Upper lobe of left lung (tissue), 6 donors: ENCODE measurements at regions not wholly inside any gene's neighbourhood (a gene's known extent, or its start where the extent isn't known, plus 50 kb on each side); places are given as distances from the start of the nearest gene placed in this dataset.

Experiments
- ATAC-seq, 2 donors: fragments of 200-7000 bp; cut with Tn5 transposase; one replicate each; pipeline ENCODE4 v1.9.1; 2022; ENCODE audit warnings: mild to moderate bottlenecking in 2 of 2, moderate library complexity in 2 of 2; ENCODE audit not compliant: low FRiP score in 2 of 2
- DNase-seq, 2 donors: peaks; one replicate each; pipeline ENCODE4 v3.0.0-alpha.2; 2019 to 2020
- H3K27ac ChIP-seq, 4 donors: fragments of 200-600 bp; sonication (generic); one replicate each; pipeline ENCODE4 v1.5.1; 2016 to 2019
- H3K27me3 ChIP-seq, 4 donors: fragments of 200-600 bp; sonication (generic); one replicate each; pipeline ENCODE4 v1.5.1; 2017 to 2019
- H3K36me3 ChIP-seq, 4 donors: fragments of 200-600 bp; sonication (generic); one replicate each; pipeline ENCODE4 v1.5.1; 2016 to 2019
- H3K4me1 ChIP-seq, 4 donors: fragments of 200-600 bp; sonication (generic); one replicate each; pipeline ENCODE4 v1.5.1; 2018 to 2019
- H3K4me3 ChIP-seq, 4 donors: fragments of 200-600 bp; sonication (generic); one replicate each; pipeline ENCODE4 v1.5.1; 2017 to 2019; ENCODE audit warnings: mild to moderate bottlenecking in 2 of 4, moderate library complexity in 1 of 4
- H3K9me3 ChIP-seq, 4 donors: fragments of 200-600 bp; sonication (generic); one replicate each; pipeline ENCODE4 v1.5.1; 2018 to 2019
- EP300 ChIP-seq, 4 donors: sonication (generic); formaldehyde crosslinking; IDR thresholded peaks; one replicate each; pipeline ENCODE4 v1.5.1; 2017; ENCODE audit warnings: antibody characterized with exemption in 4 of 4, control low read depth in 2 of 4
- POLR2A ChIP-seq, 4 donors: fragments of 450-650 bp; IDR thresholded peaks; one replicate each; pipeline ENCODE4 v1.5.1; 2016 to 2017; ENCODE audit warnings: antibody characterized with exemption in 4 of 4, mild to moderate bottlenecking in 2 of 4
- POLR2AphosphoS5 ChIP-seq, 2 donors: sonication (generic); formaldehyde crosslinking; IDR thresholded peaks; one replicate each; pipeline ENCODE4 v1.5.1; 2017; ENCODE audit warnings: antibody characterized with exemption in 2 of 2
- WGBS, 2 donors: methylation state at CpG; one replicate each; pipeline ENCODE4 v1.1.5; 2017 to 2018; 5-methylcytosine and 5-hydroxymethylcytosine counted together
- TF ChIP-seq, protein P1 (sequence below), 6 experiments: fragments of 450-650 bp in 4 of 6; fragments of 200-600 bp in 2 of 6; sonication (generic) in 2 of 6; IDR thresholded peaks; one replicate each; pipeline ENCODE4 v1.5.1; 2016 to 2019; ENCODE audit warnings: antibody characterized with exemption in 6 of 6
- donor health status: DM: no; HTN: no; CAD: no; lungs with moderate emphysema.
- donor health status: DM: no; HTN: yes; CAD: no; lungs with severe emphysema.

DNA sequence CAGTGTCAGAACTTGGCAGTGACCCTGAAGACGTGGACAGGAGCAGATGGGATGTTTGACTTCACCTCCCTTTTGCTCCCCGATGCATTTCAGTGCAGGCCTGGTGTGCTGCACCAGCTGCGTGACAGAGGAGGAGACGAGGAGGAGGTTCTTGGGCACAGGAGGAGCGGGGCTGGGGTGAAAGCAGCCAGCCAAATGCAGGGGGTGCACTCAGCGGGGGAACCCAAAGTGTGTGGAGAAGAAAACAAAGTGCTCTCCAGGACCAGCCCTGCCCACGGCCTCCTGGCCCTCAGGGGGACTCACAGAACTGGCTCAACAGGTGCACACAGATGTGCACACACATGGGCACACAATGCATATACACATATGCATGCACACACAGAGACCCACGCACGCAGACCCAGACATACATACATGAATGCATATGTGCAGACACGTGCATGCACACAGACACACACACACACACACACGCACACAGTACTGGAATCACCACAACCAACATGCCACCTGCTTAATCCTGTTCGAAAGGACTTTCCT lies 91.7 kb upstream of the SFSWAP start:
- Histone ChIP-seq H3K4me3 (no peak overlapping the region), H3K9me3 (no peaks in the 10 kb centered on the region), H3K36me3 (no peaks in the 10 kb centered on the region), H3K27ac (no peak overlapping the region), H3K4me1 (peaks cover 0 to 3% (median 0%) of the 10 kb centered on the region in 4 donors), H3K27me3 (no peaks in the 10 kb centered on the region)
- TF ChIP-seq, protein P1, sequence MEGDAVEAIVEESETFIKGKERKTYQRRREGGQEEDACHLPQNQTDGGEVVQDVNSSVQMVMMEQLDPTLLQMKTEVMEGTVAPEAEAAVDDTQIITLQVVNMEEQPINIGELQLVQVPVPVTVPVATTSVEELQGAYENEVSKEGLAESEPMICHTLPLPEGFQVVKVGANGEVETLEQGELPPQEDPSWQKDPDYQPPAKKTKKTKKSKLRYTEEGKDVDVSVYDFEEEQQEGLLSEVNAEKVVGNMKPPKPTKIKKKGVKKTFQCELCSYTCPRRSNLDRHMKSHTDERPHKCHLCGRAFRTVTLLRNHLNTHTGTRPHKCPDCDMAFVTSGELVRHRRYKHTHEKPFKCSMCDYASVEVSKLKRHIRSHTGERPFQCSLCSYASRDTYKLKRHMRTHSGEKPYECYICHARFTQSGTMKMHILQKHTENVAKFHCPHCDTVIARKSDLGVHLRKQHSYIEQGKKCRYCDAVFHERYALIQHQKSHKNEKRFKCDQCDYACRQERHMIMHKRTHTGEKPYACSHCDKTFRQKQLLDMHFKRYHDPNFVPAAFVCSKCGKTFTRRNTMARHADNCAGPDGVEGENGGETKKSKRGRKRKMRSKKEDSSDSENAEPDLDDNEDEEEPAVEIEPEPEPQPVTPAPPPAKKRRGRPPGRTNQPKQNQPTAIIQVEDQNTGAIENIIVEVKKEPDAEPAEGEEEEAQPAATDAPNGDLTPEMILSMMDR (IDR thresholded peaks at IDR 0.05) = no peak
- TF ChIP-seq EP300 (IDR thresholded peaks at IDR 0.05) (no peak), POLR2AphosphoS5 (IDR thresholded peaks at IDR 0.05) (no peak), POLR2A (IDR thresholded peaks at IDR 0.05) (no peak)
- no peak for DNase-seq
- no peak for ATAC-seq
- 53 to 58% methylated on average over 12 of the region's 12 CpGs for WGBS, 2 donors

DNA sequence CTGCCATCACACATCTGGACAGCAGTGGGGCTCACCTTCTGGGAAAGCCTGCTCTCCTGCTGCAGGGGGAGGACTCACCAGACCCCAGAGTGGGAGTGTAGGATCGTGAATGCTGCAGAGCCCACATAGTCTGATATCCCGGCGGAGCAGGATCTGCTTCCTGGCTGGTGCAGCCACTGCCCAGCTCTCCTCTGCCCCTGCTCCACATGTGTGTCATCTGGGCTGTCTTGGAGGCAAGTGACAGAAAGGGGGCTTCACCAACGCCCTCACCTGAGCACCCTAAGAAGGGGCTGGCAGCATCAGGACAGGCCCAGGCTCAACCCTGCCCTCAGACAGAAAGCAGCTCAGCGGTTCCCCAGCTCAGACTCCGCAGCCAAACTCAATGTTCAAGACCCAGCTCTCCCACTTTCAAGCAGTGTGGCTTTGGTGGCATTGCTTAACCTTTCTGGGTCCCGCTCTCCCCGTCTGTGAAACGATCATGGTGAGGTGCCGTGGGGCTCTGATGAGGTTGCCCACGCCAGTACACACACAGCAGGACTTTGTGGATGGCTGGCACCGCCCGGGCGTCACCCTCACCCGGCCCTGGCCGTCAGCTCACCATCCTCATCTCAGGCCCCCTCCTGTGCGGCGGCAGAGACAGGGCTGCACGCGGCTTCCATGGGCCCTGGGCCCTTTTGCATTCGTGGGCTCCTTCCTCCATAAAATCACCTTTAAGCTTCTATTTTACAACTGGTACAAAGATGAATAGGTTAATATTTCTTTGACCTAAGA lies 91.0 kb upstream of the SFSWAP start:
- Histone ChIP-seq H3K36me3 (no peaks in the 10 kb centered on the region), H3K27ac (no peak overlapping the region), H3K27me3 (no peaks in the 10 kb centered on the region), H3K9me3 (no peaks in the 10 kb centered on the region), H3K4me1 (peaks cover 0 to 4% (median 0%) of the 10 kb centered on the region in 4 donors), H3K4me3 (no peak overlapping the region)
- DNase-seq (no peak), ATAC-seq (no peak)
- 85 to 87% methylated on average over 15 to 21 of the region's 21 CpGs for WGBS, 2 donors
- TF ChIP-seq, protein P1 (IDR thresholded peaks at IDR 0.05) = no peak
- TF ChIP-seq POLR2AphosphoS5 (IDR thresholded peaks at IDR 0.05) (no peak), POLR2A (IDR thresholded peaks at IDR 0.05) (no peak), EP300 (IDR thresholded peaks at IDR 0.05) (no peak)

DNA sequence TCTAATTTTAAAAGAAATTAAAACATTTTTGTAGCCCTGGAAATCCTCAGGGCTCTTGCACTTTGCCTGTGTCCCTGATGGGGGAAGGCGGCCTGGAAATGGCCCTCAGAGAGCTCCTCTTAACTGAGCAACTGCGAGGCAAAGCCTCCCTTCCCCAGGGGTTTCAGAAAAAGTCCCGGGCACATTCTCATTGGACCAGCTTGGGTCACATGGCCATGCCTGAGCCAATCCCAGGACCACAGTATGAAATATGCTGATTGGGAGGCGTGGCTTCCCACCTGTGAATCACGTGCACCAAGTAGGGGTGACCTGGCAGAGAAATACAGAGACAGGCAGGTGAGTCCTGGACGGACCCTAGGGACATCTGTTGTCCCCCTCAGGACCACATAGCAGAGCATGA lies 90.4 kb upstream of the SFSWAP start:
- H3K9me3 ChIP-seq = no peaks in the 10 kb centered on the region
- peaks cover 0 to 6% (median 0%) of the 10 kb centered on the region in 4 donors for H3K4me1 ChIP-seq
- no peaks in the 10 kb centered on the region for H3K27me3 ChIP-seq
- H3K36me3 ChIP-seq = no peaks in the 10 kb centered on the region
- H3K27ac ChIP-seq = no peak overlapping the region
- ATAC-seq = no peak
- TF ChIP-seq POLR2AphosphoS5 (IDR thresholded peaks at IDR 0.05) (no peak), POLR2A (IDR thresholded peaks at IDR 0.05) (no peak), EP300 (IDR thresholded peaks at IDR 0.05) (no peak)
- TF ChIP-seq, protein P1 (IDR thresholded peaks at IDR 0.05) = no peak
- H3K4me3 ChIP-seq = no peak overlapping the region
- WGBS, 2 donors = 57 to 75% methylated on average over 4 to 6 of the region's 6 CpGs
- no peak for DNase-seq

DNA sequence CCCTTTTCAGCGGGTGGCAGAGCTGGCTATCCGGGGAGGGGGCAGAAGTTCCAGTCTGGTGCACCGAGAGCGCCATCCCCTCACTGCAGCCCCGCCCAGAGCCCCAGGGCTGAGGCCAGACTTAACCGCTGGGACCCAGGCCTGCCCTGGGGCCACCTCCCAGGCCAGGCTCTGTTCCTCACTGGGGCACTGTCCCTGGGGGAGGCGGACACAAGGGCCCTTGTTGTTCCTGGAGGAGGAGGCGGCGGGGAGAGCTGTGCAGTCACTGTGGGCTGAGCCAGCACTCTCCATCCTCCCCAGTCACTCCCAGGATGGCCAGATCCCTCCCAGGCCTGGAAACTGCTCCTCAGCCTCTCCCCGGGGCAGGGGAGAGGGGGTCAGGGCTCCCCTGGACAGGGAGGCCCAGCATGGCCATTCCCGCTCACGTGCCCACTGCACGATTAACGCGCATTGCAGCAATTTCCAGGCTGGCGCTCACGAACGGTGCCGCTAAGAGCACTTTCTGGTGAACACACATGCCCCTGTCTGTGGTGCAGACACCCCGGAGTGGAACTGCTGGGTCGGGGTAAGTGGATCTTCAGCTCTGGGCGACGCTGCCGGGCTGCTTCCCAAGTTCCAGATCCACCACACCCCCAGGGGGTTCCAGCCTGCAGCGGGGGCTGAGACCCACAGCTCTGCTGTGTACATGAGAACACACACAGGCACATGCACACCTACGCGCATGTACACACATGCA lies 89.8 kb upstream of the SFSWAP start:
- no peaks in the 10 kb centered on the region for H3K36me3 ChIP-seq
- no peak overlapping the region for H3K27ac ChIP-seq
- TF ChIP-seq, protein P1 (IDR thresholded peaks at IDR 0.05) = no peak
- no peak for TF ChIP-seq POLR2A (IDR thresholded peaks at IDR 0.05)
- TF ChIP-seq POLR2AphosphoS5 (IDR thresholded peaks at IDR 0.05) = no peak
- no peak for TF ChIP-seq EP300 (IDR thresholded peaks at IDR 0.05)
- DNase-seq (no peak), ATAC-seq (no peak)
- WGBS, 2 donors = 73 to 84% methylated on average over 10 to 22 of the region's 27 CpGs
- peaks cover 0 to 6% (median 0%) of the 10 kb centered on the region in 4 donors for H3K4me1 ChIP-seq
- no peaks in the 10 kb centered on the region for H3K9me3 ChIP-seq
- H3K27me3 ChIP-seq = no peaks in the 10 kb centered on the region
- no peak overlapping the region for H3K4me3 ChIP-seq
